CD14-positive monocyte (primary cell): ENCODE measurements at regions not wholly inside any gene's neighbourhood (a gene's known extent, or its start where the extent isn't known, plus 50 kb on each side); places are given as distances from the start of the nearest gene placed in this dataset.

Source experiments
- DNase-seq, 3 donors: peaks; one replicate each; pipeline ENCODE4 v3.0.0-alpha.2; 2011 to 2022
- H2AFZ ChIP-seq: 2 replicates; pipeline ENCODE4 v1.6.0; 2012; ENCODE audit warnings: mild to moderate bottlenecking, low read depth, low read length, inconsistent platforms; ENCODE audit not compliant: insufficient read depth, poor library complexity, severe bottlenecking
- H3K27ac ChIP-seq, 2 donors: 1 replicate in 1 of 2; 2 replicates in 1 of 2; pipeline ENCODE4 v1.5.1; 2012 to 2013; ENCODE audit warnings: low read length in 2 of 2, control low read depth in 1 of 2, inconsistent platforms in 1 of 2, low read depth in 1 of 2, mild to moderate bottlenecking in 1 of 2
- H3K27me3 ChIP-seq, 2 donors: one replicate each; pipeline versions ENCODE4 v1.6.0 to v1.6.1; 2011 to 2013; ENCODE audit warnings: low read length in 2 of 2; ENCODE audit not compliant: control insufficient read depth in 2 of 2, insufficient read depth in 2 of 2
- H3K36me3 ChIP-seq, 2 donors: replicated peaks in 1 of 2; 1 replicate in 1 of 2; 2 replicates in 1 of 2; pipeline versions ENCODE4 v1.5.1 to v1.6.1; 2012 to 2013; ENCODE audit warnings: low read length in 2 of 2, control low read depth in 1 of 2, inconsistent platforms in 1 of 2, mild to moderate bottlenecking in 1 of 2; ENCODE audit not compliant: insufficient read depth in 2 of 2, control insufficient read depth in 1 of 2
- H3K4me1 ChIP-seq, 2 donors: 1 replicate in 1 of 2; 2 replicates in 1 of 2; pipeline versions ENCODE4 v1.5.1 to v1.6.1; 2012 to 2013; ENCODE audit warnings: low read length in 2 of 2, control low read depth in 1 of 2, inconsistent platforms in 1 of 2, mild to moderate bottlenecking in 1 of 2, moderate library complexity in 1 of 2; ENCODE audit not compliant: insufficient read depth in 2 of 2, control insufficient read depth in 1 of 2
- H3K4me2 ChIP-seq: replicated peaks from 2 replicates; pipeline ENCODE3; 2012; ENCODE audit warnings: low read length, moderate library complexity, mild to moderate bottlenecking; ENCODE audit not compliant: poor library complexity, severe bottlenecking; ENCODE audit errors: extremely low read depth
- H3K4me3 ChIP-seq, 3 experiments: fragments of 200-600 bp in 1 of 3; sonication (generic) in 1 of 3; replicated peaks in 1 of 3; 1 replicate in 2 of 3; 2 replicates in 1 of 3; pipeline ENCODE4 v1.5.1; 2011 to 2013; ENCODE audit warnings: low read length in 3 of 3, mild to moderate bottlenecking in 3 of 3, control low read depth in 2 of 3, low read depth in 2 of 3, inconsistent platforms in 1 of 3, moderate library complexity in 1 of 3
- H3K79me2 ChIP-seq: 2 replicates; pipeline ENCODE4 v1.6.0; 2012; ENCODE audit warnings: mild to moderate bottlenecking, control low read depth, inconsistent platforms, low read length, moderate library complexity; ENCODE audit not compliant: insufficient read depth
- H3K9ac ChIP-seq: 2 replicates; pipeline ENCODE4 v1.6.0; 2017; ENCODE audit warnings: low read length, mild to moderate bottlenecking; ENCODE audit not compliant: insufficient read depth, poor library complexity, severe bottlenecking
- H3K9me3 ChIP-seq, 2 donors: replicated peaks in 1 of 2; 1 replicate in 1 of 2; 2 replicates in 1 of 2; pipeline versions ENCODE4 v1.5.1 to v1.6.1; 2012 to 2013; ENCODE audit warnings: low read length in 2 of 2, control low read depth in 1 of 2; ENCODE audit not compliant: control insufficient read depth in 1 of 2, insufficient read depth in 1 of 2
- H4K20me1 ChIP-seq: 2 replicates; pipeline ENCODE4 v1.6.0; 2012; ENCODE audit warnings: mild to moderate bottlenecking, low read length, control low read depth, moderate library complexity; ENCODE audit not compliant: insufficient read depth
- H3K27ac Mint-ChIP-seq, 7 donors: one replicate each; pipeline ENCODE4 v1.8.0; 2020; ENCODE audit warnings: mild to moderate bottlenecking in 7 of 7, mixed read lengths in 7 of 7, moderate library complexity in 6 of 7, inconsistent platforms in 2 of 7
- H3K27me3 Mint-ChIP-seq, 3 donors: one replicate each; pipeline ENCODE4 v1.8.0; 2021 to 2022; ENCODE audit warnings: low read depth in 3 of 3, mild to moderate bottlenecking in 3 of 3, mixed read lengths in 3 of 3, moderate library complexity in 3 of 3, inconsistent platforms in 1 of 3
- H3K36me3 Mint-ChIP-seq, 2 donors: one replicate each; pipeline ENCODE4 v1.8.0; 2020; ENCODE audit warnings: mixed read lengths in 2 of 2, inconsistent platforms in 1 of 2, mild to moderate bottlenecking in 1 of 2
- H3K4me1 Mint-ChIP-seq: one replicate; pipeline ENCODE4 v1.8.0; 2020; ENCODE audit warnings: mild to moderate bottlenecking, mixed read lengths
- H3K4me3 Mint-ChIP-seq, 2 donors: one replicate each; pipeline ENCODE4 v1.8.0; 2020; ENCODE audit warnings: mild to moderate bottlenecking in 2 of 2, mixed read lengths in 2 of 2, moderate library complexity in 1 of 2
- H3K9me3 Mint-ChIP-seq, 7 donors: one replicate each; pipeline ENCODE4 v1.8.0; 2020 to 2022; ENCODE audit warnings: mixed read lengths in 7 of 7, mild to moderate bottlenecking in 6 of 7, moderate library complexity in 6 of 7, inconsistent platforms in 2 of 7
- CTCF ChIP-seq: fragments of 200-600 bp; IDR thresholded peaks from one replicate; pipeline ENCODE4 v1.8.0; 2022; ENCODE audit warnings: antibody characterized with exemption, mild to moderate bottlenecking
- WGBS: methylation state at CpG from one replicate; pipeline ENCODE4 v1.1.5; 2013; ENCODE audit warnings: missing lambda C conversion rate; ENCODE audit not compliant: insufficient coverage; 5-methylcytosine and 5-hydroxymethylcytosine counted together
- intact Hi-C, 2 donors: fragments of 100-400 bp; cut with micrococcal nuclease; formaldehyde crosslinking; loops; one replicate each; pipeline versions ENCODE4 v1.15.0 to v1.15.1; 2023

- peaks cover 8% of the 10 kb centered on the region for H3K4me1 Mint-ChIP-seq
- Histone ChIP-seq H3K4me1 (peaks cover 5 to 14% of the 10 kb centered on the region in 2 donors), H3K27me3 (no peaks in the 10 kb centered on the region), H3K4me3 (no peak overlapping the region), H4K20me1 (no peaks in the 10 kb centered on the region), H3K9me3 (peaks cover 5 to 14% of the 10 kb centered on the region in 2 donors), H3K4me2 (no peak overlapping the region), H3K9ac (no peak overlapping the region), H3K27ac (no peak overlapping the region), H2AFZ (no peak overlapping the region), H3K36me3 (no peaks in the 10 kb centered on the region), H3K79me2 (no peaks in the 10 kb centered on the region)
- no peak for DNase-seq
- peaks cover 11 to 21% (median 17%) of the 10 kb centered on the region in 7 donors for H3K9me3 Mint-ChIP-seq
- H3K4me3 Mint-ChIP-seq, result no peak overlapping the region
- intact Hi-C loops, result no loop called here
- H3K27me3 Mint-ChIP-seq, result peaks cover 0 to 2% (median 0%) of the 10 kb centered on the region in 3 donors
- peak overlapping the region in 1 of 7 donors; percentile 4 for H3K27ac Mint-ChIP-seq
- WGBS, result 89% methylated on average over 1 of the region's 3 CpGs
- H3K36me3 Mint-ChIP-seq, result peaks cover 0 to 4% of the 10 kb centered on the region in 2 donors
- TF ChIP-seq CTCF, result no peak
Observed at GRCh38 chr20:11437090-11437489, 480.6 kb upstream of the BTBD3 start.

- H3K27ac Mint-ChIP-seq, result no peak overlapping the region
- intact Hi-C loops, result no loop called here
- Histone ChIP-seq H3K4me1 (peaks cover 5 to 14% of the 10 kb centered on the region in 2 donors), H3K4me2 (no peak overlapping the region), H4K20me1 (no peaks in the 10 kb centered on the region), H3K9me3 (peaks cover 5 to 14% of the 10 kb centered on the region in 2 donors), H3K9ac (no peak overlapping the region), H3K36me3 (no peaks in the 10 kb centered on the region), H3K27me3 (no peaks in the 10 kb centered on the region), H3K79me2 (no peaks in the 10 kb centered on the region), H3K4me3 (no peak overlapping the region), H2AFZ (no peak overlapping the region), H3K27ac (no peak overlapping the region)
- peaks cover 0 to 4% of the 10 kb centered on the region in 2 donors for H3K36me3 Mint-ChIP-seq
- no peak for DNase-seq
- WGBS, result 94% methylated on average over 2 of the region's 5 CpGs
- peaks cover 8% of the 10 kb centered on the region for H3K4me1 Mint-ChIP-seq
- TF ChIP-seq CTCF, result no peak
- peaks cover 11 to 21% (median 17%) of the 10 kb centered on the region in 7 donors for H3K9me3 Mint-ChIP-seq
- H3K27me3 Mint-ChIP-seq, result peaks cover 0 to 2% (median 0%) of the 10 kb centered on the region in 3 donors
- no peak overlapping the region for H3K4me3 Mint-ChIP-seq
Observed at GRCh38 chr20:11437611-11438380, 479.9 kb upstream of the BTBD3 start.
